GM13976 (cell line): ENCODE measurements at regions not wholly inside any gene's neighbourhood (a gene's known extent, or its start where the extent isn't known, plus 50 kb on each side); places are given as distances from the start of the nearest gene placed in this dataset.

ENCODE experiments used
- DNase-seq: peaks from one replicate; pipeline ENCODE4 v3.0.0; 2012; ENCODE audit warnings: low spot score
- in situ Hi-C: fragments of 300-500 bp; cut with MboI; formaldehyde crosslinking; loops from one replicate; pipeline ENCODE4 v1.12.0; 2022; ENCODE audit warnings: low sequenced_read_pairs, mixed read lengths, inconsistent platforms; ENCODE audit not compliant: unreplicated experiment
- TF ChIP-seq, protein P1 (sequence below): IDR thresholded peaks from 2 replicates; pipeline ENCODE4 v1.5.1; 2012; ENCODE audit warnings: borderline replicate concordance, mild to moderate bottlenecking; ENCODE audit not compliant: insufficient read depth; ENCODE audit errors: extremely low read depth, missing control alignments, control extremely low read depth

DNA sequence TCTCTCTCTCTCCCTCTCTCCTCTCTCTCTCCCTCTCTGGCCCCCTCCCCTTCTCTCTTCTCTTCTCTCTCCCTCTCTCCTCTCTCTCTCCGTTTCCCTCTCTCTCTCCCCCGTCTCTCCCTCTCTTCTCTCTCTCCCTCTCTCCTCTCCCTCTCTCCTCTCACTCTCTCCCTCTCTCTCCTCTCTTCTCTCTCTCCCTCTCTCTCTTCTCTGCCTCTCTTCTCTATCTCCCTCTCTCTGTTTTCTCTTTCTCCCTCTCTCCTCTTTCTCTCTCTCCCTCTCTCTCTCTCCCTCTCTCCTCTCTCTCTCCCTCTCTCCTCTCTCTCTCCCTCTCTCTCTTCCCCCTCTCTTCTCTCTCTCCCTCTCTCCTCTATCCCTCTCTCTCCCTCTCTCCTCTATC is 98.3 kb upstream of the FGF3 start:
- in situ Hi-C loops = loop anchor here (10.0 kb wide), 1 partner anchor 277 kb away; no protein-coding TSS in a partner anchor
- TF ChIP-seq, protein P1, sequence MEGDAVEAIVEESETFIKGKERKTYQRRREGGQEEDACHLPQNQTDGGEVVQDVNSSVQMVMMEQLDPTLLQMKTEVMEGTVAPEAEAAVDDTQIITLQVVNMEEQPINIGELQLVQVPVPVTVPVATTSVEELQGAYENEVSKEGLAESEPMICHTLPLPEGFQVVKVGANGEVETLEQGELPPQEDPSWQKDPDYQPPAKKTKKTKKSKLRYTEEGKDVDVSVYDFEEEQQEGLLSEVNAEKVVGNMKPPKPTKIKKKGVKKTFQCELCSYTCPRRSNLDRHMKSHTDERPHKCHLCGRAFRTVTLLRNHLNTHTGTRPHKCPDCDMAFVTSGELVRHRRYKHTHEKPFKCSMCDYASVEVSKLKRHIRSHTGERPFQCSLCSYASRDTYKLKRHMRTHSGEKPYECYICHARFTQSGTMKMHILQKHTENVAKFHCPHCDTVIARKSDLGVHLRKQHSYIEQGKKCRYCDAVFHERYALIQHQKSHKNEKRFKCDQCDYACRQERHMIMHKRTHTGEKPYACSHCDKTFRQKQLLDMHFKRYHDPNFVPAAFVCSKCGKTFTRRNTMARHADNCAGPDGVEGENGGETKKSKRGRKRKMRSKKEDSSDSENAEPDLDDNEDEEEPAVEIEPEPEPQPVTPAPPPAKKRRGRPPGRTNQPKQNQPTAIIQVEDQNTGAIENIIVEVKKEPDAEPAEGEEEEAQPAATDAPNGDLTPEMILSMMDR = no peak
- DNase-seq = no peak

DNA sequence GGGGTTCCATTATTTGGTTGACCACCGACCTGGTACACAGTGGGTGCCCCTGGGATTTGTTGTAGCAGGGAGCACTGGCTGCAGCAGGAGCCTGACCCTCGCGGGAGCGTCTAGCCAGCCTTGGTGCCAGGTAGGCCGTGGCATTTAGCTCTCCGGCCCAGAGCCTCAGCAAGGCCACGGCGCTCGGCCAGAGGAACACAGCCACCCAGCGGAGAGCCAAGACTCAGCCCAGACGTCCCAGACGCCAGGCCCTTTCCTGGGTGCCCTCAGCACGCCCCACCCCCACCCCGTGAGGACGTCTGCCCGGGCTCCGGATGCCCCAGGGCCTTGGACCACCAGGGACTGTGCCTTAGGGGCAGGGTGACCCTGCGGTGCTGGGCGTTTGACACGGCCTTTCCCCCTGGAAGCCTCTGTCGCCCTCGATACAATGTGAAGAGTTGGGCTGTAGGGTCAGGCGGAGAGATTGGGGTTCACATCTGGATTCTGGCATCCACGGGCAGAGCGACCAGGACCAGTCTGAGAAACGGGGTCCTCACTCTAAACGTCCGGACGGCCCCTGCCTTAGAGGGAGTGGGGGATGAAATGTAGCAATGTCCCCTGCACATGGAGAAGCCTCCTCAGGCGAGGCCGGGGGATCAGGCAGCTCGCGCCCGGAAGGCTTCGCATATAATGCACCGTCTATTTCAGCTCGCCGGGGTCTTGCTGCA is 99.2 kb upstream of the FGF3 start:
- no peak for DNase-seq
- TF ChIP-seq, protein P1 = no peak
- in situ Hi-C loops = loop anchor here (10.0 kb wide), 1 partner anchor 276 kb away; no protein-coding TSS in a partner anchor

DNA sequence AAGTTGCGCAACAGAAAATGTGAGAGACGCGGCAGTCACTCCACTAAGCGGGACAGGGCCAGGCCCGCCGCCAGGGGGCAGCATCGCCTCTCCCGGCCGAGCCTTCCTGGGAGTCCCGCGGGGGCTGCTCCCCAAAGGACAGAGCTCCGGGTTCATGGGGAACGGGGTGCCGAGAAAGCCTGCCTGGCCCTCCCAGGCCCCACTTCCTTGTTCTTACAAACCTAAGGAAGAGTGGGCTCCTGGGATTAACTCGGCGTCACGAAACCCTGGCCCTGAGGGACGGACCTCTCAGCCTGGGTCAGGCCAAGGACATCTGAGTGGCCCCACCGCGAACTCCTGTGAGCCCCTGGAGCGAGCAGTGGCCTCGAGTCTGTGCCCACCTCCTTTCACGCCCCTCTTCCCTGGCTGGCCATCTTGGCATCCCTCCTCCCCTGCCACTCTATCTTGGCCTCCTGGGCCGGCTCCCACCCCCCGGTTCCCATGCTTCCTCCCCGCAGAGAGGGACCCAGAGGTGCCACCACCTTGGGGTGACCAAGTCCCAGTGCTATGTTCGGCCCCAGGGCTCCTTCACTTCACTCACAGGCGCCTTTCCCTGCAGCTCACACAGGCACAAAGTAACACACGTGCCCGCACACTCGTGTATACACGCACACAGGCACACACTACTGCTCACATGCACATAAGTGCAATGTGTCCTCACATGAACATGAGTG is 99.9 kb upstream of the FGF3 start:
- peak; percentile 87 for DNase-seq
- TF ChIP-seq, protein P1 = peak; percentile 76
- in situ Hi-C loops = loop anchor here (10.0 kb wide), 1 partner anchor 276 kb away; no protein-coding TSS in a partner anchor

DNA sequence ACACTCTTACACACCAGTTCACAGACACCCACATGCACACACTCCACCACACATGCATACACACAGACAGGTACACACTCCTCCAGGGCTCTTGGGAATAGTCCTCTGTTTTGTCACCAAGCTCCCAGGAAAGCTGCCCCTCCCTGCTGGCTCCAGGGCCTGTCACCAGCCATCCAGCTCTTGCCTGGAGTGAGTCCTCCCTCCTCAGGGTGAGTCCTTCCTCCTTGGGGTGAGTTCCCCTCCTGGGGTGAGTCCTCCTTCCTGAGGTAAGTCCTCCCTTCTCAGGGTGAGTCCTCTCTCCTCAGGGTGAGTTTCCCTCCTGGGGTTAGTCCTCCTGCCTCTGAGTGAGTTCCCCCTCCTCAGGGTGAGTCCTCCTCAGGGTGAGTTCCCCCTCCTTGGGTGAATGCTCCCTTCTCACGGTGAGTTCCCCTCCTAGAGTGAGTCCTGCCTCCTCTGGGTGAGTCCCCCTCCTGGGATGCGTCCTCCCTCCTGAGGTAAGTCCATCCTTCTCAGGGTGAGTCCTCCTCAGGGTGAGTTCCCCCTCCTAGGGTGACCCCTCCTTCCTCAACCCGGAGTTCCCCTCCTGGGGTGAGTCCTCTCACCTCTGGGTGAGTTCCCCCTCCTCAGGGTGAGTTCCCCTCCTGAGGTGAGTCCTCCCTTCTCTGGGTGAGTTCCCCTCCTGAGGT is 100.6 kb upstream of the FGF3 start:
- TF ChIP-seq, protein P1 = no peak
- in situ Hi-C loops = loop anchor here (10.0 kb wide), 1 partner anchor 275 kb away; no protein-coding TSS in a partner anchor
- no peak for DNase-seq

DNA sequence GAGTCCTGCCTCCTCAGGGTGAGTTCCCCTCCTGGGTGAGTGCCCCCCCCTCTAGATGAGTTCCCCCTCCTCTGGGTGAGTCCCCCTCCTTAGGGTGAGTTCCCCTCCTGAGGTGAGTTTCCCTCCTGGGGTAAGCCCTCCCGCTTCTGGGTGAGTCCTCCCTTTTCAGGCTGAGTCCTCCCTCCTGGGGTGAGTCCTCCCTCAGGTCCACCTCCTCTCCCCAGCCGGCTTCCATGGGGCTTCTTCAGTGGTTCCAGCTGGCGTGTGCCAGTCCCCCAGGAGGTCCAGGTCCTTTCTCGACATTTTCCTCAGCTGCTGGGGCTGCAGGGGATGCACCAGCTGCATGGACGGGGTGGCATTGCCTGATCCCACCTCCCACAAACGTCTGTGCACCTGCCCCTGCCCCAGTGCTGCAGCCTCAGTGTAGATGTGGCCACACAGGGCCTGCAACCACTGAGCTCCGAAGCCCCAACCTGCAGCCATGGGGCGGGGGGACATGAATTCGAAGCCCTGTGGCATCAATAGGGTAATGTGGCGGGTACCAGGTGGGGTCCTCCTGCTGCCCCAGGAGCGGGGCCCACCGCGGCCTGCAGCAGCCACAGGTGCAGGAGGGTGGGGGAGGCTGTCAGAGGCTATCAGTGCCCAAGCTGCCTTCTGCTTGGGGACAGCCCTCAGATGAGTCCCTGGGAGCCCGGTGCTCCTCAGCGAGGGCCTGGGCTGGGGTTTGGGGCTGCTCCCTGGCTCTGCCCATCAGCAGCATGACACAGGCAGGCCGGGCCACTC is 101.3 kb upstream of the FGF3 start:
- TF ChIP-seq, protein P1 = no peak
- DNase-seq = no peak
- in situ Hi-C loops = no loop called here
